Omental fat pad (tissue), 3 donors: ENCODE measurements at regions not wholly inside any gene's neighbourhood (a gene's known extent, or its start where the extent isn't known, plus 50 kb on each side); places are given as distances from the start of the nearest gene placed in this dataset.

ENCODE experiments used
- ATAC-seq: fragments of 150-250 bp; one replicate; pipeline ENCODE4 v1.9.1; 2016; ENCODE audit warnings: mild to moderate bottlenecking, moderate library complexity; ENCODE audit not compliant: low FRiP score
- DNase-seq: peaks from one replicate; pipeline ENCODE4 v3.0.0-alpha.2; 2019; ENCODE audit warnings: low spot score
- TF ChIP-seq, protein P1 (sequence below), 3 donors: fragments of 450-650 bp; IDR thresholded peaks; one replicate each; pipeline ENCODE4 v1.5.1; 2016 to 2017; ENCODE audit warnings: antibody characterized with exemption in 3 of 3, mild to moderate bottlenecking in 3 of 3, moderate library complexity in 2 of 3

DNA sequence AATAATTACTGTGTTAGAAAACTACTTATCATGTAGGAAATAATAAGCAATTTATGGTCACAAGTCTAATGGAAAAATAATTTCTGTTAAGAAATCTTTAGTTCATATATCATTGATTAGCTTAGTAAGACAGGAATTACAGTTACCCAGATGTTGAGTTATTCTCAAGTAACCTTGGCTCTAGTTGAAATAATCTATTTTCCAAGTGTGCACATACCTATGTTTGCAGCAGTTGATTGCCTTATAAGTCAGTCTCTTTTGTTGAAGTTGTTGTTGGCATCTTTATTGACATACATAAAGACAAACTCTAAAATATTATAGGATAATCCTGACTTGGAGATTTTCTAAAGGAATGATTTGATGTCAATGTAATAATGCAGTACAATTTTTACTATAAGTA is 511.4 kb upstream of the KLF12 start:
- DNase-seq (no peak), ATAC-seq (no peak)
- TF ChIP-seq, protein P1, sequence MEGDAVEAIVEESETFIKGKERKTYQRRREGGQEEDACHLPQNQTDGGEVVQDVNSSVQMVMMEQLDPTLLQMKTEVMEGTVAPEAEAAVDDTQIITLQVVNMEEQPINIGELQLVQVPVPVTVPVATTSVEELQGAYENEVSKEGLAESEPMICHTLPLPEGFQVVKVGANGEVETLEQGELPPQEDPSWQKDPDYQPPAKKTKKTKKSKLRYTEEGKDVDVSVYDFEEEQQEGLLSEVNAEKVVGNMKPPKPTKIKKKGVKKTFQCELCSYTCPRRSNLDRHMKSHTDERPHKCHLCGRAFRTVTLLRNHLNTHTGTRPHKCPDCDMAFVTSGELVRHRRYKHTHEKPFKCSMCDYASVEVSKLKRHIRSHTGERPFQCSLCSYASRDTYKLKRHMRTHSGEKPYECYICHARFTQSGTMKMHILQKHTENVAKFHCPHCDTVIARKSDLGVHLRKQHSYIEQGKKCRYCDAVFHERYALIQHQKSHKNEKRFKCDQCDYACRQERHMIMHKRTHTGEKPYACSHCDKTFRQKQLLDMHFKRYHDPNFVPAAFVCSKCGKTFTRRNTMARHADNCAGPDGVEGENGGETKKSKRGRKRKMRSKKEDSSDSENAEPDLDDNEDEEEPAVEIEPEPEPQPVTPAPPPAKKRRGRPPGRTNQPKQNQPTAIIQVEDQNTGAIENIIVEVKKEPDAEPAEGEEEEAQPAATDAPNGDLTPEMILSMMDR (IDR thresholded peaks at IDR 0.05): no peak

DNA sequence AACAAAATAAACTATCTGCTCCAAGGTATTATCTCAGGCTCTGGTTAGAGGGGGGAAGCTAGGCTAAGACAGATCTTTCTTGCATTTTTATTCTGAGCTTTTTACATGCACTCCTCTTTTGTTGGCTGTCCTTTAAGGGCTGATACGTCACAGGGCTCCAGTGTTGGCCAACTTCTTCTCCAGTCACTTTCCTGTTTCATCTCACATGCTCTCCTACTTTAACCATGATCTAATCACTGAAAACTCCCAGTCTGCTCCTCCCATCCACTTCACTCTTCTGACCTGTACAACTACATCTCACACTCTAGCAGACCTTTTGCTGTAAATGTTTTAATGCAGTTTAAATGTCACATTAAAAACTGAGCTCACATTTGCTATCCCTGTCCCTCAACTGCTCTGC is 510.0 kb upstream of the KLF12 start:
- TF ChIP-seq, protein P1 (IDR thresholded peaks at IDR 0.05): no peak
- no peak for ATAC-seq

DNA sequence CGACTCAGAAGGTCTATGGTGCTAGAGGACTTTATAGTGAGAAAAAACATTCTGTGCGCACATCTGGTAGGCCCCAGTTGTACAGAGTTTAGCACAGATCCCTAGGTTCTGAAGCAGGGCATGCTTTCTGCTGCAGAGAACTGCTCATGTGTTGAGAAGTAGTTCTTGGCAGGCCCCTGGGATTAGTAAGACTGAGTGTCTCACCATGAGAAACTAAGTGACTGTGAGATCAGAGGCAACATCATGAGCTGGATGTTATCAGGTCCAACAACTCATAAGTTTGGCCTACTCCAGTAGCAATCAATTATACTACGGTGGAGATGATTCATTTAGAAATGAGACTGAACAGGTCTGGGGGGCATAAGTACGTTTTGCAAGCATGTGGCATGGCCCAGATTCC is 507.4 kb upstream of the KLF12 start:
- DNase-seq: no peak
- TF ChIP-seq, protein P1 (IDR thresholded peaks at IDR 0.05): no peak
- no peak for ATAC-seq

More for the DNA sequence above, 510.0 kb upstream of the KLF12 start:
- no peak for DNase-seq

DNA sequence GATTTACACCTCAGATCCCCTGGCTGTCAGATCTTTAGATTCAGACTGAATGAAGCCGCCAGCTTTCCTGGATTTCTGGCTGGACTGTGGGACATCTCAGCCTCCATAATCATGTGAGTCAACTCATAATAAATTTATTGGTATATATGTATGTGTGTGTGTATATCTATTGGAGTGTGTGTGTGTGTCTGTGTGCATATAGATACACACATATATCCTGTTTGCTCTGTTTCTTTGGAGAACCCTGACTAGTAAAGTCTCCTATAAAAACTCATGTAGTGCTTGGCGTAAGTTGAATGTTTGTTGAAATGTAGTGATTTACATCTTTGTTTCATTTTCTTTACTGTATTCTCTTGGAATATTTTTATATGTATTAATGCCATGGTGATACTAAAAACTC is 499.5 kb upstream of the KLF12 start:
- TF ChIP-seq, protein P1 (IDR thresholded peaks at IDR 0.05): no peak
- ATAC-seq (no peak), DNase-seq (no peak)

DNA sequence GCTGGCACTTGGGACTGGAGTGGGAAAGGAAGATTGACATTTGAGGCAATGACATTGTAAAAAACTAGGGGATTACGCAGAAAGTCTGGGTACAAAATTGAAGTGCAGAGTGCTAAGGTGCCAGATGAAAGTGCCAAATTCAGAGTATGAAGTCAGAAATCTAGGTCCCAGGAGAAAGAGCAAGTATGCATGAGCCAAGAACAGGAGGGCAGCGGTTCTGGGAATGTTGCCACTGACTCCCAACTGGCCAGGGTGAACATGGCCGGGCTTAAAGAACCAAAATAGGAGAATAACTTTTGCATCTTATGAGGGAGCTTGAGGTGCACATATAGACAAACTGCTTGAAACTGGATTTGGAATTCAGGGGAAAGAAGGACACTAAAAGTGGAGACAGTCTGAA is 495.8 kb upstream of the KLF12 start:
- ATAC-seq (no peak), DNase-seq (no peak)
- TF ChIP-seq, protein P1 (IDR thresholded peaks at IDR 0.05): no peak

DNA sequence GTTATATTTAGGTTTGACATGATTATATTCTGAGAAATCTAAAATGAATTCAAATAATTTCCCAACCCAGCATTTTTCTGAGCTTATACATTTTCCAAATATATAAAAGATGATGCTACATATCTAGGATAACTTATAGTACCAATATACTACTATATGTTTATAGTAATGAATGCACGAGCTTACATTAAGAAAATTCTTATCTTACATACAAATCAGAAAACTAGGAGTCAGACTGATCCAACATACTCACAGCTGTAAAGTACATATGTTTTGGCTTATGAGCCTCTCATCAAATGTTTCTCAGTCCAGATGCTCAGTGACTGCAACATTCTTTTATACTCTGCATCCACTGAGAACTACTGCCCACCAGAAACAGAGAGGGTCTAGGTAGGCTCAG is 491.3 kb upstream of the KLF12 start:
- ATAC-seq: no peak
- TF ChIP-seq, protein P1 (IDR thresholded peaks at IDR 0.05): no peak

DNA sequence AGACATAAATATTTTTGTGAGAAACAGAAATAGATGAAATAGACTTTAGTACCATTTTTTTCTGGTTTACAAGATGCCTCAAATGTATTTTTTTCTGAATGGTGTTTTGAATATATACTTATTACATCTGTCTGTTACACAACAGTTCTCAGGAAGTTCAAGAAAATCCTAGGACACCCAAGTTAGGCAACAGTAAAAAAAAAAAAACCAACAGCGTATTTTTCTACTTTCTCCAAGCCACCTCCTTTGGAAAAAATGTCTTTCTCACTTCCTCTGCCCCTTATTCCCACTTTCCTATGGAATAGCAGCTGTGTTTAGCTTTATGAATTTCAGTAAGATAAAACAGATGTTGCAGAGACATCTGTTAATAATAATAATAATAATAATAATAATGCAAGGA is 489.6 kb upstream of the KLF12 start:
- DNase-seq (no peak), ATAC-seq (no peak)
- TF ChIP-seq, protein P1 (IDR thresholded peaks at IDR 0.05): no peak

More for the DNA sequence above, 491.3 kb upstream of the KLF12 start:
- DNase-seq: no peak
